GM18520 (cell line): ENCODE measurements at regions not wholly inside any gene's neighbourhood (a gene's known extent, or its start where the extent isn't known, plus 50 kb on each side); places are given as distances from the start of the nearest gene placed in this dataset.
"Not testable (repeated sequence)": the region's sequence is repeated elsewhere in the genome, so short reads cannot be mapped to it uniquely, and the experiment has no call there.

Experiments
- ATAC-seq: cut with Tn5 transposase; IDR thresholded peaks from one replicate; pipeline ENCODE4 v1.9.1; 2021; ENCODE audit not compliant: unreplicated experiment

GRCh38 chr2:89795530-89795929, 1104.1 kb downstream of the RPIA start:
- not testable (repeated sequence) for ATAC-seq

GRCh38 chr2:89797320-89798038, 1106.0 kb downstream of the RPIA start:
- no peak for ATAC-seq

GRCh38 chr2:89801207-89801606, 1109.7 kb downstream of the RPIA start:
- not testable (repeated sequence) for ATAC-seq

- ATAC-seq: not testable (repeated sequence)
Measured at GRCh38 chr2:89806363-89806762, 1114.9 kb downstream of the RPIA start.

GRCh38 chr2:89811295-89811694, 1119.8 kb downstream of the RPIA start:
- no peak for ATAC-seq

GRCh38 chr2:89811910-89812309, 1120.4 kb downstream of the RPIA start:
- ATAC-seq: not testable (repeated sequence)

GRCh38 chr2:89814359-89814758, 1122.9 kb downstream of the RPIA start:
- ATAC-seq: not testable (repeated sequence)

GRCh38 chr2:89818873-89819272, 1127.4 kb downstream of the RPIA start:
- no peak for ATAC-seq

GRCh38 chr2:89819809-89820208, 1128.3 kb downstream of the RPIA start:
- ATAC-seq: no peak

- no peak for ATAC-seq
Measured at GRCh38 chr2:89820248-89820647, 1128.8 kb downstream of the RPIA start.

- ATAC-seq: no peak
Measured at GRCh38 chr2:89821455-89821945, 1130.0 kb downstream of the RPIA start.

- not testable (repeated sequence) for ATAC-seq
Measured at GRCh38 chr2:89822342-89822741, 1130.9 kb downstream of the RPIA start.

- no peak for ATAC-seq
Measured at GRCh38 chr2:89823556-89823955, 1132.1 kb downstream of the RPIA start.

GRCh38 chr2:89825034-89825433, 1133.6 kb downstream of the RPIA start:
- no peak for ATAC-seq

- ATAC-seq: not testable (repeated sequence)
Measured at GRCh38 chr2:89826741-89827140, 1135.3 kb downstream of the RPIA start.

- ATAC-seq: not testable (repeated sequence)
Measured at GRCh38 chr2:89827829-89828228, 1136.4 kb downstream of the RPIA start.

- not testable (repeated sequence) for ATAC-seq
Measured at GRCh38 chr2:89828416-89828815, 1136.9 kb downstream of the RPIA start.

- ATAC-seq: peak; percentile 19
Measured at GRCh38 chr2:89828961-89829631, 1137.6 kb downstream of the RPIA start.

GRCh38 chr2:89829828-89830227, 1138.4 kb downstream of the RPIA start:
- no peak for ATAC-seq

GRCh38 chr2:89830341-89831218, 1139.1 kb downstream of the RPIA start:
- peak; percentile 34 for ATAC-seq
